ENCODE measurements at regions not wholly inside any gene's neighbourhood (a gene's known extent, or its start where the extent isn't known, plus 50 kb on each side); places are given as distances from the start of the nearest gene placed in this dataset.
"Not testable (repeated sequence)": the region's sequence is repeated elsewhere in the genome, so short reads cannot be mapped to it uniquely, and the experiment has no call there.

DNA sequence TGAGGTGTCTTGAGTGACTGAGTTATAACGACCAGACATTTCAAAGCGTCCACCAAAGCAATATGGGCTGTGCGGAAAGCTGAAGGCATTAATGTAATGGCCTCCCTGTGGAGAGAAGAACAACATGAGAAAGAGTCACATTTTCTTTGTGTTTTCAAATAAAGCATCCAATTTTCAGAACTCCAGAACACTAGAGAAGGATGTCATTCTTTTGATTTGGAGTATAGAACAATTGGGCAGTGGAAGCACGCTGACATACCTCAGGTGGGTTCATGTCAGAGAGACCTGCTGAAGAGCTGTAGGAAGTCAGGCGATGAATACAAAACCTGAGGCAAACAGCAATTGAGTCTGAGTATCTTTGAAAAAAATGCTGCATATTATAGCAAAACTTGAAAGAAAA is 556.5 kb downstream of the GABRG2 start:
- DNase-seq (ENCODE audit: low spot score) = no peak

DNA sequence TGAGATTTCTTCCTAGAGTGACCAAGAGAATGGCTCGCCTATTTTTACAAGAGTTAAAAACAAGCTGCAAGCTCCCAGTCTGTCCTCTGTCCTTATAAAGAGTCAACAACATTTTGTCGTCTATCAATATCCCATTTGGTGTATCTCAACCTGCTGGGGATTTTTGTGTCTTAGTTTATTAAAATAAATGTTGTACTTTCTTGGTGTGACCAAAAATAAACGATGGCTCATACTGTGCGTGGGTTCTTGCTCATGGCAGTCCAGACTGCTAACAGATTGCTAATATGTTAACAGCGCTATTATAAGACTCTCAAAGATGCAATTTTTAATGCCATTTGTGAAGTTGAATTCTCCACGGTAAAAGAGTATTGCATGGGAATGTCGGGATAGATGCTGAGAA is 569.9 kb downstream of the GABRG2 start:
- DNase-seq (ENCODE audit: low spot score) = no peak

DNA sequence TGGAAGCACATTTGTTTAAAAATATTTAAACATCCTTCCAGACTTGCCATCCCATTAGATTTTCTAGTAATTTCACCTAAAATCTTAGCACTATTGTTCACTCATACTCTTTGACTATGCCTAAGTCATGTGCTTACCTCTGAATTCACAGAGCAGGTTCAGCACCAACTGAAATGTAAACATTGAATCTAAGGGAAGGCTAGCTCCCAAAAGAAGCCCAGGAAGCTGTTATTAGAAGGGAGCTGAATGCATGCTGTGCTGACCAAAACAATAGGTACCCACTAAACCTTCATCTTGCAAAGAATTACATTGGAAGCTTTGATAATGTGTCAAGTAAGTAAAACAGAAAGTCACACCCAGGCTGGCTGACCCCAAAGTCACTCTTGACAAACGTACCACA is 571.3 kb downstream of the GABRG2 start:
- no peak for DNase-seq (ENCODE audit: low spot score)

DNA sequence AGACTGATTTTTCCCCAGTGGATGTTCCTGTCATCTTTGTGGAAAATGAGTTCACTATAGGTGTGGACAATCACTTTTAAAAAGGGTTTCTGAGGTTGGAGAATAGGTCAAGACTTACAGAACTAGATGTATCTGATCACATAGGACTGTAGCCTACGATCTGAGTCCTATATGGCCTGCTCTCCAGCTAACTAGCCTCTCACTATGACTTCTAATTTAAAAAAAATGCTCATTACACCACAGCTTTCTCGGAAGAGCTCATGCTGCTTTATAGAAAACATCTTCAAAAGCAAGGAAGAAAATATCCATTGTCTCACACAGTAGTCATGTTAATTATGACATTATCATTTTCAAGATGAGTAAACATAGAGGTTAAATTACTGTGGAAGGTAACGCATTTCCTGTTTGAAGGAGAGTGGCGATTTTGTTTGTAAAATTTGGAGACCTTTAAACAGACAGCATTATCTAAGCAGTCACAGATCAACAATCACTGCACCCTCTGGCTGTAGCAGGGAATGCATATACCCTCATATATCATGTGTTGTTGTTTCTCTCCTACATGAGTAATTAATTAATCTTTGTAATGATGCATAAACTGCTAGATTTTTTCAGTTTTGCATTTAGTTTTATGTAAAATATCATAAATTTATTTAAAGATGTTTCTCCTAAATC is 573.7 kb downstream of the GABRG2 start:
- DNase-seq (ENCODE audit: low spot score) = no peak

DNA sequence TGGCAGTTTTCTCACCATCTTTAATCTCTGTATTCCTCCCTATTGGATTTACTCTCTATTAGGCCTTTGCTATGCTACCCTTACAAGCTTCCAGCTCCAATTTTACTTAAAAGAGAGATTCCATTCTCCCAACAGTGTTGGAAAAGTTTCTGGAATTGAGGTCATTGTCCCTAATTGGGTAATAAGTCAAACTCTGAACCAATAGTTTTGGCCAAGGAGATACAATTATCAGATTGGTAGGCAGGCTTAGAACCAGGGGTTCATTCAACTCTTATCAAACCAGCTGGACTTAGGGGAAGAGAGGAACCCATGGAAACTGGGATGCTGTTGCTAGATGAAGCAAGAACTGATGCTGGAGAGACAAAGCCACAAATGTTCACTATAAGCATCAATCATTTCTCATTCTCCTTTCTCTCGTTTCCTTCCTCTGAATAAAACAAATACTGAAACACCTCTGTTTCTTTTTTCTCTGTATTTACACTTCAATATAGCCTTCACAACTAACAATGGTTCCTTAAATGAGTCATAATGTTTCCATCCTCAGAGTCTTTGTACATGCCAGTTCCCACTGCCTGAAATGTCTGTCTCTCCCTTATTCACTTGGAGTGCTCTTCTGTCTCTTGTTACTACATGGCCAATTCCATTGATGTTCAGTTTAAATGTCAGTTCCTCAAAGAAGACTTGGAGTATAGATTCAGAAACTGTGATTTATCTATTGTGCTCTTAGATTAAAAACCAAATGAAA is 587.3 kb downstream of the GABRG2 start:
- DNase-seq (ENCODE audit: low spot score) = no peak

DNA sequence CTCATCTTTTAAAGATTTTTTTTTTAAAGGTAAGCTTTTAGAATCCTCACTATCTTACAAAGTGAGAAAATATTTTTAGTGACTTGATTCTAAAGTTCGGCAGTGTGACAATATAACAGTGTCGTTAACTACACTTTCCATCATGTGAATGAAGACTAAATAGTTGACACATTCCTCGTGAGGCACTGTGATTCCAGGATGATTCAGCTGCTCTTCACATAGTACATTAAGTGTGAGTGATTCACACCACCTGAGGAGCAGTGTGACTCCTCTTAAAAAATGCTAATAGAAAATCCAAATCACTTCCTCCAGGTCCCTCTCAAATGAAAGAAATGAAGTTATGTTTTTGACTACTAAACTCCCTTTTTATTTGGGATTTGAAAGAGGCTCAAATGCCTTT is 589.5 kb downstream of the GABRG2 start:
- no peak for DNase-seq (ENCODE audit: low spot score)

DNA sequence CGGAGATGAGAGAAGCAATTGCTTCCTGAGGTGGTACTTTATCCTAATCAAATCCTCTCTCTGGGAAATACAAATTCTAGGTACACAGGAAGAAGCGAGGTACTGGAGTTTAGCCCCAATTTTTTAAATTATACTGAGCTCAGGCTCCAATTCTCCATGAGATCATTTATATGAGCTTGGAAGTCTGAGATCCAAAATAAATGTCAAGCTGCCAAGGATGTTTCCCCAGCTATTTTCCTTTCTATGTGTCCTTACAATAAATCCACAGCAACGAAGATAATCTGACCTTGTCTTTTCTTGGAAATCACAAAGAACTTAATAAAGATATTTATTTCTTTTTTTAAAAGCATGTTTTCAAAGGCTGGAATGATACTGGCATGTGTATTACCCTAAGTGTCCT is 597.3 kb downstream of the GABRG2 start:
- no peak for DNase-seq (ENCODE audit: low spot score)

DNA sequence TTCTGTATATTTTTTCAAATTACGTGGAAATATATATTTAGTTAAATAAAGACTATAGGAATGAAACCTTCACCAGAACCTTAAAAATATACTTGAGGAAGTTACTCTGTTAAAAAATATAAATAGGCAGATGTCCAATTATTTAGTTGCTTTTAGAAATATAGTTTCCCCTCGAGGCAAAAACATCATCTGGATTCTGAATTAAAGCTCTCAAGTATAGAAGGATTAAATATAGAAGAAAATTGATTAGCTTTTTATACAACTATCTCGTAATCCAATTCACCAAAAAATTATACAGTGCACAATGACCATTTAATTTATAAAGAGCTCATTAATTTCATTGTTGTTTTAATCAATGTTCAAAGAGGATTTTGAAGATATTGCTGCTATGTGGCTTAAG is 601.4 kb downstream of the GABRG2 start:
- no peak for DNase-seq (ENCODE audit: low spot score)

DNA sequence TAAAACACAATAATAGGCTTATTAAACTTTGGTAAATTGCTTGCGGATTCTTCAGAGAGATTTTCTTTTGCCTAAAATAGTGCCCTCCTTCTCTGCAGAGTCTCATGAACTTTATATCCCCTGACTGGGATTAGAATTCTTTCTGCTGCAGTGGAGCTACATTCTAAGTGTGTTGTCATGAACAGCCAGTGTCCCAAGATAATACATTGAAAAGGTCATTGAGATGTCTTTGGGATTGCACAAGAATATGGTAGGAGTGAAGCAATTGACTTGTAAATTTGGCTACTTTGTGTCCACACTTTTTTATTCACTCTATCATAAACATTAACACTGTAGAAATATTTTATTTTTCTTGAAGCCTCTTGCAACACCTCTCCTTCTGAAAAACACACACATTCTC is 604.5 kb downstream of the GABRG2 start:
- DNase-seq (ENCODE audit: low spot score) = no peak

DNA sequence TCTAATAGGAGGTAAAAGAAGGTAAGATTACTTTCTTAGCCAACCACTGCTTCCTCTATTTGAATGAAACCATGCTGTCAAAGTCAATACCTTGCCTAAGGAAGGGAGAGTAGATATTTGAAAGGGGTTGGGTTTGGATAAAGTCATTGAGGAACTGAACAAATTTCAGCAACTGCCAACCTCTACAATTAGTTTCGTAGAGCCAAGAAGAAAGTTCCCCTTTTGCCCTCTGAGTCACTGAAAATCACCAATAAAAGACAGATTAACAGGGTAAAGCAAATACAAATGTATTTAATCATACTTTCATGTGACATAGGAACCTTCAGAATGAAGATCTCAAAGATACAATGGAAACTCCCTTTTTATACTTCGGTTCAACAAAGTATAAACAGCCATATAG is 615.7 kb downstream of the GABRG2 start:
- peak; percentile 46 for DNase-seq (ENCODE audit: low spot score)

DNA sequence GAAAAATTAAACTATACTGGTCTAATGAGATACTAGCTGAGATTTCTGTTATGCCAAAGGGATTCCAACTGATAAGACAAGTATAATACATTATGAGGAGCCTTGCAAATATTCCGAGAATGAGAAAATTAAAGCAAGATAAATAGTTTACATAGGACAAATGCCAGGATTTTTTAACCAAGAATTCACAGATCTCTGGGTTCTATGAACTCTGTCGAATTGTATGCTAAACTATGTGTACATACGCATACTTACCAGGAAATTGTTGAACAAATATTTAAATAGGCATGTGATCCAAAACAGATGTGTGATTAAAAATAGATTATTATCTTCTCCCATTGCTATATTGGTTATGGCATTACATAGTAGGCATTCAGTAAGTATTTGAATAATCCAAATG is 616.6 kb downstream of the GABRG2 start:
- DNase-seq (ENCODE audit: low spot score) = no peak

DNA sequence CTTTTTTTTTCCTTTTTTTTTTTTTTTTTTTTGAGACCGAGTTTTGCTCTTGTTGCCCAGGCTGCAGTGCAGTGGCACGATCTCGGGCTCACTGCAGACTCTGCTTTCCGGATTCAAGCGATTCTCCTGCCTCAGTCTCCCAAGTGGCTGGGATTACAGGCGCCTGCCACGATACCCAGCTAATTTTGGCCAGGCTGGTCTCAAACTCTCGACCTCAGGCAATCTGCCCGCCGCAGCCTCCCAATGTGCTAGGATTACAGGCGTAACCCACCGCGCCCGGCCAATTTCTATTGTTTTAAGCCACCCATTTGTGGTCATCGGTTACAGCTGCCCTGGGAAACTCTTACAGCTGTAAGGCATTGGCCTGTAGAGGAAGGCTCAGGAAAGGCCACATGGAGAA is 617.7 kb downstream of the GABRG2 start:
- no peak for DNase-seq (ENCODE audit: low spot score)

DNA sequence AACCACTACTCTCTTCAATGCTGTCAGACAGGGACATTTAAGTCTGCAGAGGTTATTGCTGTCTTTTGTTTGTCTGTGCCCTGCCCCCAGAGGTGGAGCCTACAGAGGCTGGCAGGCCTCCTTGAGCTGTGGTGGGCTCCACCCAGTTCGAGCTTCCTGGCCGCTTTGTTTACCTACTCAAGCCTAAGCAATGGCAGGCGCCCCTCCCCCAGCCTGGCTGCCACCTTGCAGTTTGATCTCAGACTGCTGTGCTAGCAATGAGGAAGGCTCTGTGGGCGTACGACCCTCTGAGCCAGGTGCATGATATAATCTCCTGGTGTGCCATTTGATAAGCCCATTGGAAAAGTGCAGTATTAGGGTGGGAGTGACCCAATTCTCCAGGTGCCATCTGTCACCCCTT is 628.7 kb downstream of the GABRG2 start:
- not testable (repeated sequence) for DNase-seq (ENCODE audit: low spot score)

DNA sequence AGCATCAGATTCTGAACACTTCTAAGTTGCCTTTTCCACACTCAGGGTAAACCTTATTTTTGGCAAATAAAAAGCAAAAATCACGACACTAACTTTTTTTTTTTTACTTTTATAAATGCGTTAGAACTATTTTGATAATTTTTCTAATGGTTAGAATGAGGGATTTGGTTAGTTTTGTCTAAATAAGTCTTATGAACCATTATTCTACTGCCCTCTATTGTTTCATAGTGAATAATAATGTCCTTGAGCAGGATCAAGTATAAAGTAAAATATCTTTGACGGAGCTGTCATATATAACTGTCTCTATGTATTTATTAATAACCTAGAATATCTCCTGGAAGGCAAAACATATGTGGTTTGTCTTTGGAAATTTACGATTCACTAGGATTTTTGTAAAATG is 631.8 kb downstream of the GABRG2 start:
- DNase-seq (ENCODE audit: low spot score) = no peak

DNA sequence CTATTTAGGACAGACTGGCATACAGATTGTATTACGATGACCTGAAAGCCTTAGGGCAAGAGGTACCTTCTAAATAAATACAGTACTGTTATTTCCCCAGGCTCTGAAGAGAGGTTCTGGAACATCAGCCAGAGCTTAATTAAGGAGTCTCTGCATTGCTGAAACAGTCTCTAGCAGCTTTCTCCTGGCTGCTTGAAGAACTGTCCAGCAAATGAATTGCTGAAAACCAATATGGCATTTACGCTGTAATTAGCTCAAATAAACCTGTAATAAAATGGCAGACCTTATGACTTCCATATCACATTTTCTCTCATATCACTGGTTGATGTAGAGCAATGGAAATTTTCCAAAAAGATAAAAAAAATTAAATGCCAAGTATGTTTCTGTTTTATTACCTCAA is 636.3 kb downstream of the GABRG2 start:
- no peak for DNase-seq (ENCODE audit: low spot score)

DNA sequence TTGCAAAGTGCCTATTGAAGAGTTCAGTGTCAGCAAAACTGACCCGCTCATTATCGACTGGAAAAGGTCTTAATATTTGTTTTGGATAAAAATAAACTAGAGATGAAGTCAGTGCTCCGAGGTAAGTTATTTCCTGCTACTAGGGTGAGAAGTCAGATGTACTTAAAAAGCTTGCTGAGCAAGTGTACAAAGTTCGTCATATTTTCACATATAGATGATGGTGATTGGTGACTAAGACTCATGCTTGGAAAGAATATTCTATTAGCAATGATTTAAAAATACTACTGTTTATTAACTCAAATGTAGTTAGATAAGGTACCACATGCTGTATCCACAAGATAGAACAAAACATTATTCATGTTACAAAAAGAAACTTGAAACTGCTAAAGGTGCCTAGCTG is 643.7 kb downstream of the GABRG2 start:
- no peak for DNase-seq (ENCODE audit: low spot score)

DNA sequence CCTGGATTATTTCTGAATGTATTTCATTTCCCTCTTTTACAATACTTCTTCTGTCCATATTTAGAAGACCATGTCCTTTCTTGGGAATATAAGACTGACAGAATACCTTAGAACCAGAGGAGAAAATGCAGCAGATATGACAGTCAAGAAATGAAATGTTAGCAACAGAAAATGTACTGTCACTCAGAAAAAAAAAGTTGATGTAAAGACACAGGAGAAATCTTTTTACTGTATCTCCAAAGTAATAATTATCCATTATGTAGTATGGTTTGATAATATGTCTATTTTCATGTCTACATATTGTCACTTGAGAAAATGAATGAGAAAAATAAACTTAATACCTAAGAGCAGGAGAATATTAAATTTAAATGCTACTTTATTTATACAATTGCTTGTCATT is 652.1 kb downstream of the GABRG2 start:
- DNase-seq (ENCODE audit: low spot score) = no peak

DNA sequence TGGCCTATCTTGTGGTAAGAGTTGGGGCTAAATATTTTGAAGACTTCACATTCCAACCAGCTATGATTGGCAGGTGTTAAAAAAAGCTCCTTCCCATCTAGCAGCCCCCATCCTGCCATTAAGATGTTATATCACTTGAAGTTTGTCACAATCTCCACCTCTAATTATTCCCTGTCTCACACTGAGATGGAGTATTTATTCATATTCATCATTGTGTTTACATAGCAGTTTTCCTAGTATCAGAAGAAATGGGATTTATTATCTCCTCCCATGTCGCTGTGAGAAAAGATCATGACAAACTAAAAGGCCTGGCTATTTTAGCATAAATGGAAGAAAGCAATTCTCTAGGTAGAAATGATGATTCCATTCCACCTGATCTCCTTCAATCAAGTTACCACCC is 653.6 kb downstream of the GABRG2 start:
- DNase-seq (ENCODE audit: low spot score) = no peak

DNA sequence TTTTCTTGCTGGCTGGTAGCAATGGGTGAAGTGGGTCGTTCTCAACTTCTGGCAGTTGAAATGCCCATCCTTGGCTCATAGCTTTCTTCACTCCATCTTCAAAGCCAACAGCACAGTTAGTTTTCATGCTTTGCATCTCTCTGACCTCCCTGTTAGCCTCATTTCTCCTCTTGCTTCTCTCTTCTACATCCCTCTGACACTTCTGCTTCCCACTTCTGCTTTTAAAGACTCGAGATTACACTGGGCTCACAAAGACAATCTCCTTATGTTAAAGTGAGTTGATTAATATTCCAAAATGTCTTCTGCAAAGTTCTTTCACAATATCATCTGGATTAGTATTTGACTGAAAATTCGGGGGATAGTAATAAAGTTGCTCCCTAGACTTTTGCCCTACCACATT is 684.8 kb upstream of the CCNG1 start:
- DNase-seq (ENCODE audit: low spot score) = no peak

DNA sequence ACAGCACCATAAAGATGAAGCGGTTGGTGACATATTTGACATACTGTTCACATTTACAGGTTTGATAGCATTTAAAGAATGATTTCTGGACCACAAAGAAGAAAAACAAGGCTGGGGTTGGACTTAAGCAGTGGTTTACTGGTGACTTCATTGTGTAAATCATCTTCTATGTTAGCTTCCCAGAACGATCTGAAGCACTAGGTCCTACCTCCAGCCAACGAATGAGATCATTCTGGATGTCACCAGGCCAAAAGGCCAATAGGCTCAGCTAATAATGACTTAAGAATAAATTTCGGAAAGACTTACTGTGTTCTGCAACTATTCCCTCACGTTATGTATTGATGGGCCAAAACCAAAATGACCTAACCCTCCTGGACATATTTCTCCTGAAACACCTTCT is 675.3 kb upstream of the CCNG1 start:
- no peak for DNase-seq (ENCODE audit: low spot score)

DNA sequence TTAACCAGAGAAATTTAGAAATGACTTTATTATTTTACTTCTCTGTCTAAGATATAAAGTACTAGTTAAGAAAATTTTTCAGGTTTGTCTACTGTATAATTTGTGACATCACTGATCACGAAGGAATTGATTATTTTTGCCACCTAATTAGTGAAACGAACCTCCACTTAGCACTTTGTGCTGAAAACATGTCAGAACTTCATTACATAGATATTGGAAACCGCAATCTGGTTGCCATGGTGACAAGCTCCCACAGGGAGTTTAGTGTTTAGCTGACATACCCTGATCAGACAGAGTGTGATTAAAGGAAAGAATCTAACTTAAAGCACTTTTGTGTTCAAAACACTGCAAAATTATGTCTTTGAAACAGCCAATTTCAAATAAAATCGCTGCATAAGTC is 668.4 kb upstream of the CCNG1 start:
- no peak for DNase-seq (ENCODE audit: low spot score)

DNA sequence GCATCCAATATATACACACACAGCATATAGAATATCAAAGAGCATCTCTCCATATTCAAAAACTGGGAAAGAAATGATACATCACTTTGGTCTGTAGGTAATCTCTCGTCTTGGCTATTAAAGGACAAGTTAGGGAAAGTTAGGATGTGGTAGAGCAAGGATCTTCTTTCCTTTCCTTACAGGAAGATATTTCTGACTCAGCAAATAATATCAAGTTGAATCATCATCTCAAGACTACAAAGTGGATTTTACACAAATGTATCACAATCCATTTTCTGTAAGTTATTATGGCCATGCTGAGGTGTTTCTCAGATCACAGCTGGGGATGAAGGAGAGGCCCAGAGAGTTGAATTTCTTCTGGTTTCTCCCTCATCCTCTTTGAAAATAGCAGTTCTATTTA is 651.7 kb upstream of the CCNG1 start:
- no peak for DNase-seq (ENCODE audit: low spot score)

DNA sequence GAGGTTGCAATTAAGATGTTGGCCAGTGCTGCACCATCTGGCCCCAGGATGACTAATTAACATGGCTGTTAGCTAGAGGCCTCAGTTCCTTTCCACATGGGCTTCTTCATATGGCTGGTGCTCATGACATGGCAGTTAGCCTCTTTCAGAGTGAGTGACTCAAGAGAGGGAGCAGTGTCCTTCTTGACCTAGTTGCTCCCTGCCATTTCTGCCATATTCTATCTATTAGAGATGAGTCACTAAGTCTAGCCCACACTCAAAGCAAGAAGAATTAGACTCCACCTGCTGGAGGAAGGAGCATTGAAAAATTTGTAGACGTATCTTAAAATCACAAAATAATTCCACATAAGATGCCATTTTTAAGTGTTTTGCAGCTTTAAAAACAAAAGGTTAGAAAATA is 651.2 kb upstream of the CCNG1 start:
- DNase-seq (ENCODE audit: low spot score) = no peak

DNA sequence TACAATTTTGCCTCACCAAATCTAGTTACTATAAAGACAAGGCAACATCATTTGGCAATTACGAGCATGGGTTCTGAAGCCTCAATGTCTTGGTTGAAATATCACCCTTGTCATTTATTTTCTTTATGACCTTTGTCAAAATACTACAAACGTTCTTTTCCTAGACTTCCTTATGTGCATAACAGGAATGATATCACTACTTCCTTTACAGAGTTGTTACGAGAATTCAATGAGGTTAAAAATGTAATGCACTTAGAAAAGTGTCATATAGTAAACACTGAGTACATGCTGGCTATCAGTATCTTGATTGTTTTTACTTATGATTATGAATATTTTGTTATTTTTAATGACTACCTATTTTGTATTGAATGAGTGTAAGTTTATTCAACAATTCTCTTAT is 640.9 kb upstream of the CCNG1 start:
- no peak for DNase-seq (ENCODE audit: low spot score)
